ENCODE measurements at regions not wholly inside any gene's neighbourhood (a gene's known extent, or its start where the extent isn't known, plus 50 kb on each side); places are given as distances from the start of the nearest gene placed in this dataset.

DNA sequence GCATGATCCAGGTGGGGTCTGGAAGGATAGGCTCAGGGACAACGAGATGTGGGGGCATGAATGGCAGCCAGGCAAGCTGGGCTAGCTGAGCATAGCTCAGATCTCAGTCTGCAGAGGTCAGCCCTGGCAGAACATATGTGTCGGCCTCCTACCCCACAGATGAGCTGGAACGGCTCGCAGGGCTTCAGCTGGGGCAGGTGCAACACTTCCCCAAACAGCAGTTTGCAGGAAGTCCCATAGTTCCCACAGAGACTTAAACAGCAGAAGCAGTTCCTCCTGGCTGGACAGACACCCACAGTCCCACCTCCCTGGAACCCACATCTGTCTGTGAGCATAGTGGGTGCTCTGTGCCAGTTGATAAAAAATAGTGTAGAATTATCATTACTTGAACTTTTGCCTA is 404.6 kb downstream of the GADD45G start:
- TF ChIP-seq EP300 (IDR thresholded peaks at IDR 0.05; ENCODE audit: borderline replicate concordance) (no peak), FOXM1 (IDR thresholded peaks at IDR 0.05; ENCODE audit: borderline replicate concordance, low read depth) (no peak), TAF1 (IDR thresholded peaks at IDR 0.05; ENCODE audit: low read depth) (no peak), TCF12 (IDR thresholded peaks at IDR 0.05; ENCODE audit: low read depth) (no peak), CREB1 (IDR thresholded peaks at IDR 0.05; ENCODE audit: low read depth) (no peak), ZBTB7A (IDR thresholded peaks at IDR 0.05; ENCODE audit: low read depth) (no peak), CEBPB (IDR thresholded peaks at IDR 0.05) (no peak), EGR1 (IDR thresholded peaks at IDR 0.05) (no peak), NFIC (IDR thresholded peaks at IDR 0.05) (no peak), YY1 (IDR thresholded peaks at IDR 0.05; ENCODE audit: low read depth) (no peak), RAD21 (IDR thresholded peaks at IDR 0.05; ENCODE audit: low read depth) (no peak), TEAD4 (IDR thresholded peaks at IDR 0.05) (no peak)
- TF ChIP-seq, protein P1, sequence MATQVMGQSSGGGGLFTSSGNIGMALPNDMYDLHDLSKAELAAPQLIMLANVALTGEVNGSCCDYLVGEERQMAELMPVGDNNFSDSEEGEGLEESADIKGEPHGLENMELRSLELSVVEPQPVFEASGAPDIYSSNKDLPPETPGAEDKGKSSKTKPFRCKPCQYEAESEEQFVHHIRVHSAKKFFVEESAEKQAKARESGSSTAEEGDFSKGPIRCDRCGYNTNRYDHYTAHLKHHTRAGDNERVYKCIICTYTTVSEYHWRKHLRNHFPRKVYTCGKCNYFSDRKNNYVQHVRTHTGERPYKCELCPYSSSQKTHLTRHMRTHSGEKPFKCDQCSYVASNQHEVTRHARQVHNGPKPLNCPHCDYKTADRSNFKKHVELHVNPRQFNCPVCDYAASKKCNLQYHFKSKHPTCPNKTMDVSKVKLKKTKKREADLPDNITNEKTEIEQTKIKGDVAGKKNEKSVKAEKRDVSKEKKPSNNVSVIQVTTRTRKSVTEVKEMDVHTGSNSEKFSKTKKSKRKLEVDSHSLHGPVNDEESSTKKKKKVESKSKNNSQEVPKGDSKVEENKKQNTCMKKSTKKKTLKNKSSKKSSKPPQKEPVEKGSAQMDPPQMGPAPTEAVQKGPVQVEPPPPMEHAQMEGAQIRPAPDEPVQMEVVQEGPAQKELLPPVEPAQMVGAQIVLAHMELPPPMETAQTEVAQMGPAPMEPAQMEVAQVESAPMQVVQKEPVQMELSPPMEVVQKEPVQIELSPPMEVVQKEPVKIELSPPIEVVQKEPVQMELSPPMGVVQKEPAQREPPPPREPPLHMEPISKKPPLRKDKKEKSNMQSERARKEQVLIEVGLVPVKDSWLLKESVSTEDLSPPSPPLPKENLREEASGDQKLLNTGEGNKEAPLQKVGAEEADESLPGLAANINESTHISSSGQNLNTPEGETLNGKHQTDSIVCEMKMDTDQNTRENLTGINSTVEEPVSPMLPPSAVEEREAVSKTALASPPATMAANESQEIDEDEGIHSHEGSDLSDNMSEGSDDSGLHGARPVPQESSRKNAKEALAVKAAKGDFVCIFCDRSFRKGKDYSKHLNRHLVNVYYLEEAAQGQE (IDR thresholded peaks at IDR 0.05; ENCODE audit: low read depth), result no peak
- TF ChIP-seq, protein P2, sequence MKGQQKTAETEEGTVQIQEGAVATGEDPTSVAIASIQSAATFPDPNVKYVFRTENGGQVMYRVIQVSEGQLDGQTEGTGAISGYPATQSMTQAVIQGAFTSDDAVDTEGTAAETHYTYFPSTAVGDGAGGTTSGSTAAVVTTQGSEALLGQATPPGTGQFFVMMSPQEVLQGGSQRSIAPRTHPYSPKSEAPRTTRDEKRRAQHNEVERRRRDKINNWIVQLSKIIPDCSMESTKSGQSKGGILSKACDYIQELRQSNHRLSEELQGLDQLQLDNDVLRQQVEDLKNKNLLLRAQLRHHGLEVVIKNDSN (IDR thresholded peaks at IDR 0.05), result no peak
- TF ChIP-seq, protein P3, sequence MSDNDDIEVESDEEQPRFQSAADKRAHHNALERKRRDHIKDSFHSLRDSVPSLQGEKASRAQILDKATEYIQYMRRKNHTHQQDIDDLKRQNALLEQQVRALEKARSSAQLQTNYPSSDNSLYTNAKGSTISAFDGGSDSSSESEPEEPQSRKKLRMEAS (IDR thresholded peaks at IDR 0.05), result no peak

DNA sequence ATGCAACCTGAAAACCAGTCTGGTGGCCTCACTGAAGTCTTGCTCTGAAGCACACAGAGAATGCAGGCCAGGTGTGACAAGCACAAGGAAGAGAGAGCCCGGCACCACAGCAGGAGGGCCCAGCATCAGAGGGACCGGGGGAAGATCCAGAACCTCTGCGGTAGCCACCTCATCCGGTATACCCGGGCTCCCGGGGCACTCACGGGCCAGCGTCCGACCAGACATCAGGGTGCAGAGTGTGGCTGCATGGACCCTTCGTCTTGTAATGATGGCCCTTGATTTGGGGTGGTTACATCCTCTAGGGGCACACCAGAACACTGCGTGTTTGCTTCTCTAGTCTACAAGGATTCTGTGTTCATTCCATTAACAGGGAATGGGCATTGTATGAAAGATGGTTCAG is 406.0 kb downstream of the GADD45G start:
- TF ChIP-seq FOXM1 (IDR thresholded peaks at IDR 0.05; ENCODE audit: borderline replicate concordance, low read depth), result no peak

DNA sequence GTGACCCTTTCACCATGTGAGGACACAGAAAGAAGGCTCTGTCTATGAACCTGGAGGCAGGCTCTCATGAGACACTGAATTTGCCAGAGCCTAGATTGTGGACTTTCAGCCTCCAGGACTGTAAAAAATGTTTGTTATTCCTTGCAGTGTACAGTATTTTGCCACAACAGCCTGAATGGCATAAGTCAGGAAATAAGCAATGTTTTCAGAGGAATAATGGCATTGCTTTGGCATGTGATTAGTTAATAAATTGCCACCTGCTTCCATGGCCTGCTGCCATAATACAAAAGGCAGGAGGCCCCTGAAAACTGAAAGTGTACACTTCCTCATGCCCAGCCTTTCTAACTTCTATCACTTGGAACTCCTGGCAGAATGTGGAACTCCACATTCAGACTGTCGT is 408.1 kb downstream of the GADD45G start:
- TF ChIP-seq CREB1 (IDR thresholded peaks at IDR 0.05; ENCODE audit: low read depth) (no peak), YY1 (IDR thresholded peaks at IDR 0.05; ENCODE audit: low read depth) (no peak), RAD21 (IDR thresholded peaks at IDR 0.05; ENCODE audit: low read depth) (no peak), TCF12 (IDR thresholded peaks at IDR 0.05; ENCODE audit: low read depth) (no peak), TAF1 (IDR thresholded peaks at IDR 0.05; ENCODE audit: low read depth) (no peak), TEAD4 (IDR thresholded peaks at IDR 0.05) (no peak), EGR1 (IDR thresholded peaks at IDR 0.05) (no peak), NFIC (IDR thresholded peaks at IDR 0.05) (no peak), FOXM1 (IDR thresholded peaks at IDR 0.05; ENCODE audit: borderline replicate concordance, low read depth) (no peak), EP300 (IDR thresholded peaks at IDR 0.05; ENCODE audit: borderline replicate concordance) (no peak), ZBTB7A (IDR thresholded peaks at IDR 0.05; ENCODE audit: low read depth) (no peak), CEBPB (IDR thresholded peaks at IDR 0.05) (no peak)
- TF ChIP-seq, protein P3 (IDR thresholded peaks at IDR 0.05), result no peak
- TF ChIP-seq, protein P1 (IDR thresholded peaks at IDR 0.05; ENCODE audit: low read depth), result no peak
- TF ChIP-seq, protein P2 (IDR thresholded peaks at IDR 0.05), result no peak

DNA sequence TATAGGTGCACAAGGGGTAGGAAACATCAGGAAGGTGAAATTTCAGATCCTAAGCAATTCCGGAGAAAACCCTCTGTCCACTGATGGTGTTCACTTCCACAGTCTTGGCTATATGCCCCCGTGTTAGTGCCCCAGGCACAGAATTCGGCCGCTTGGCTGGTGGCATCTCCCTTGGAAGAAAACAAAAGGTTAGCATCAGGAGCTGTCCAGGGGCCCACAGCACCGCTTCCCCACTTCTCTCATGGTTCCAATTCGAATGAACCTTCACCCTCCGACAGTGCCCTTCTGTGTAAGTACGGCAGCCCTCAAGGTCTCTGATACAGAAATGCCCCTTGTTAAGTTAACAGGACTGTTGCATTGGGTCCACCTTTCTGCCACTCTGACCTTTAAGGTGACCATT is 409.0 kb downstream of the GADD45G start:
- no peak for TF ChIP-seq ZBTB7A (IDR thresholded peaks at IDR 0.05; ENCODE audit: low read depth)
- TF ChIP-seq TEAD4 (IDR thresholded peaks at IDR 0.05), result no peak
- no peak for TF ChIP-seq CREB1 (IDR thresholded peaks at IDR 0.05; ENCODE audit: low read depth)
- TF ChIP-seq, protein P2 (IDR thresholded peaks at IDR 0.05), result no peak
- TF ChIP-seq TAF1 (IDR thresholded peaks at IDR 0.05; ENCODE audit: low read depth), result no peak
- TF ChIP-seq, protein P3 (IDR thresholded peaks at IDR 0.05), result no peak
- TF ChIP-seq RAD21 (IDR thresholded peaks at IDR 0.05; ENCODE audit: low read depth), result no peak
- TF ChIP-seq NFIC (IDR thresholded peaks at IDR 0.05), result no peak
- no peak for TF ChIP-seq EP300 (IDR thresholded peaks at IDR 0.05; ENCODE audit: borderline replicate concordance)
- no peak for TF ChIP-seq CEBPB (IDR thresholded peaks at IDR 0.05)

DNA sequence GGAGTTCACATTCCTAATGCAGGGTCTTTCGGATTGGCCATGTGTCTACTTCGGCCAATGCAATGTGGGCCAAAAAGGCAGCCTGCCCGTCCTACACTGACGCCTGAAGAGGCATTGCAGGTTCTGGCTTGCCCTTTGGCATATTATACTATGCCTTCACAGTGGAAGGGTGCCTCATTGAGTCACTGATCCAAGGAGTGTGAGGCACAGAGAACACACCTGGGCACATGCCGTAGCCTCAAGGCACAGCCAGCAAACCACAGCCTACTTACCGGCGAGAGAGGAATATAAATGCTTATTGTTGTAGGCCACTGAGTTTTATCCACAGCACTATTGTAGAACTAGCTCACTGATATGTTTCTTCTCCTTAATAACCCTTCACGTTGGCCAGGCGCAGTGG is 409.6 kb downstream of the GADD45G start:
- TF ChIP-seq FOXM1 (IDR thresholded peaks at IDR 0.05; ENCODE audit: borderline replicate concordance, low read depth) (no peak), CEBPB (IDR thresholded peaks at IDR 0.05) (no peak), ZBTB7A (IDR thresholded peaks at IDR 0.05; ENCODE audit: low read depth) (no peak), TCF12 (IDR thresholded peaks at IDR 0.05; ENCODE audit: low read depth) (no peak), TAF1 (IDR thresholded peaks at IDR 0.05; ENCODE audit: low read depth) (no peak), CREB1 (IDR thresholded peaks at IDR 0.05; ENCODE audit: low read depth) (no peak), NFIC (IDR thresholded peaks at IDR 0.05) (no peak), RAD21 (IDR thresholded peaks at IDR 0.05; ENCODE audit: low read depth) (no peak), TEAD4 (IDR thresholded peaks at IDR 0.05) (no peak), EP300 (IDR thresholded peaks at IDR 0.05; ENCODE audit: borderline replicate concordance) (no peak), EGR1 (IDR thresholded peaks at IDR 0.05) (no peak), YY1 (IDR thresholded peaks at IDR 0.05; ENCODE audit: low read depth) (no peak)
- TF ChIP-seq, protein P1 (IDR thresholded peaks at IDR 0.05; ENCODE audit: low read depth), result no peak
- TF ChIP-seq, protein P2 (IDR thresholded peaks at IDR 0.05), result no peak
